GM12801 (cell line): ENCODE measurements at regions not wholly inside any gene's neighbourhood (a gene's known extent, or its start where the extent isn't known, plus 50 kb on each side); places are given as distances from the start of the nearest gene placed in this dataset.

ENCODE experiments used
- CTCF ChIP-seq: IDR thresholded peaks from one replicate; pipeline ENCODE4 v1.5.1; 2011; ENCODE audit warnings: control low read depth; ENCODE audit not compliant: insufficient read length; ENCODE audit errors: extremely low read depth

GRCh38 chr9:126160067-126160853 lies 166.4 kb upstream of the MVB12B start:
- no peak for TF ChIP-seq CTCF

DNA sequence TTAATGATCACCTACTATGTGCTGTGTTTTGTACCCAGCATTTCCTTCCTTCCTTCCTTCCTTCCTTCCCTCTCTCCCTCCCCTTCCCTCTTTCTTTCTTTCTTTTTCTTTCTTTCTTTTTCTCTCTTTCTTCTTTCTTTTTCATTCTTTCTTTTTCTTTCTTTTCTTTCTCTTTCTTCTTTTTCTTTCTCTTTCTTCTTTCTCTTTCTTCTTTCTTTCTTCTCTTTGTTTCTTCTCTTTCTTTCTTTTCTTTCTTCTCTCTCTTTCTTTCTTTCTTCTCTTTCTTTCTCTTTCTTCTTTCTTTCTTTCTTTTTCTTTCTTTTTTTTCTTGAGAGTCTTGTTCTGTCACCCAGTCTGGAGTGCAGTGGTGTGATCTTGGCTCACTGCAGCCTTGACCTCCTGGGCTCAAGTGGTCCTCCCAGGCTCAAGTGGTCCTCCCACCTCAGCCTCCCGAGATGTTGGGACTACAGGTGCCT lies 165.7 kb upstream of the MVB12B start:
- no peak for TF ChIP-seq CTCF

GRCh38 chr9:126162611-126163381 lies 163.8 kb upstream of the MVB12B start:
- no peak for TF ChIP-seq CTCF

DNA sequence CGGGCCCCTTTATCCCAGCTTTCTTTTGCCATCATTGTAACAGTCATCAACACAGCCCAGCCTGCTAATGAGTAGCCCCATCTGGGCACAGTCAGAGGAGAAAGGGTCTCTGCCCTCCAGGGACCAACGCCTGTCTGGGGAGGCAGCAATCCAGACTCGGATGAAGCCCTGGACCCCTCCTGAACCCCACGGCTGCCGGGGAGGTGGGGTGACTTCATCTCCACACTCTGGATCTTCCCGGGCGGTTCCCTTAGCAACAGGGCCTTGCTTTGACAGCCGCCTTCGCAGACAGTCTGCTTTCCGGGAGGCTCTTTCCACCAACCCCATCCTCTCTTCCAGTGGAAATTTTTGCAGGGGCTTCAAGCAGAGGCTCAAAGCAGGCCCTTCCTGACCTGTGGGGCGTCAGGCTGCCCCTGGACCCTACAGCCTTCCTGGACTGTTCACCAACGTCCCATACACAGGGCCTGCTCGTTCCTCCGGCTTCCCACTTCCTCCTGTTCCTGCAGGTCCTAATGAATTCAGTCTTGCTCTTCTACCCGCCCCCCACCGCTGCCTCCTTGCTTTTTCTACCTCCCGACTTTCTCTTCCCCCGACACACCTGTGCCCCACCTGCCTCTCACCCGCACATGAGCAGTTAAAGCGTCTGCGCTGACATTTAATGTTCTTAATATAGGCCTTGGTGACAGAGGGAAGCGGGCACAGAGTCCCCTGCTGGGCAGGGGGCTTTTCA lies 161.7 kb upstream of the MVB12B start:
- no peak for TF ChIP-seq CTCF

- TF ChIP-seq CTCF: no peak
These were observed 160.9 kb upstream of the MVB12B start for GRCh38 chr9:126165755-126166154.

DNA sequence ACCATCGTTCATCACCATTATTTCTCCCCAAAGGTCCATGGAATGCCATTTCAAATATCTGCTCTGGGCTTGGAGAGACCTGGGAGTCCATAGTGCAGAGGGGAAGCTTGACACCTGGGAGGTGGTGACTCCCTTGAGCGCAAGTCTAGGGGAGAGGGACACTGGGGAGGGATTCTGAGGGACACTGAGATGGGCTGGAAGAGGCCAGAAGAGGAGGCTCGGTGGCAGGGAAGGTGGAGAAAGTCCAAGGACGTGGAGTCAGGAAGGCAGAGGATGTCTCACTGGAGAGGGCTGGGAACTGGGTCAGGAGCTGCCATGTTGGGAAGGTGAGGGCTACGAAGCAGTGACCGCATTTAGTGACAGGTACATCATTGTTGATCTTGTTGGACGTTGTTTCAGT lies 160.3 kb upstream of the MVB12B start:
- TF ChIP-seq CTCF: no peak

DNA sequence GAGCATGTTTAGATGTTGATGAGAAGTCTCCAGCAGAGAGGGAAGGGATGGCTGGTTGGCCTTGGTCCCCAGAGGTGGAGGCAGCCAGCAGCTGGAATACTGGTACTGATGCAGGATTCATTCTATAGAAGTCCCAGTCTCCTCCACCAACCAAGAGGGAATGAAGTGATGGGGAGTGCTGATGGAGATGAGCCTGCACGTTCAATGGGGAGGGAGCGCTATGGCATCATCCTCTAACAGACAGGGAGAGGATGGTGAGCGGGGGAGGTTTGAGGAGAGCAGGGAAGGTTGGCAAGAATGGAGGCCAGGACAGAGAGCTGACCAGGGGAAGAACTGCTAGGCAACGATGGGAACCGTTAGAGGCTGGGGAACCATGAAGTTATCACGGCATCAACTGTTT lies 159.8 kb upstream of the MVB12B start:
- no peak for TF ChIP-seq CTCF
